Medulla oblongata (tissue), 1 donor: ENCODE measurements at regions not wholly inside any gene's neighbourhood (a gene's known extent, or its start where the extent isn't known, plus 50 kb on each side); places are given as distances from the start of the nearest gene placed in this dataset.

Experiments used
- DNase-seq: peaks from one replicate; pipeline ENCODE4 v3.0.0-alpha.2; 2015; ENCODE audit errors: extremely low spot score

DNA sequence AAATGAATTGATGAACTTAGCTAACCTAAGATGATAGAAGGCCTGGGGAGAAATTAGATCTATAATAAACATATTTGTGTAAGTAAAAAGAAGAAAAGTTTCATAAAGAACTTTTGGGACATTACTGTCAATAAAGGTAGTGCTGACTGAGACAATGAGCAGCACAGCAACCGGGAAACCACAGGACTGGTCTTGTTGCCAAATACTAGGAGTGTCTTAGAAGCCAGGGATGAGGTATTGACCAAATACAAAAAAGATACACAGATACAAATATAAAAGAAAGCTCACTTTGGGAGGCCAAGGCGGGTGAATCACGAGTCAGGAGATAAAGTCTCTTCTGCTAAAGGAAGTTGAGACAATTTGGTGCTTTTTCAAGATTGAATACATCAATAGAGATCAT lies 362.4 kb upstream of the ZNF385D start:
- no peak for DNase-seq

- DNase-seq, result no peak
Measured at GRCh38 chr3:22115581-22115980, 364.6 kb upstream of the ZNF385D start.

- DNase-seq, result no peak
Measured at GRCh38 chr3:22117091-22117490, 366.1 kb upstream of the ZNF385D start.

- DNase-seq, result peak; percentile 60
Measured at GRCh38 chr3:22117751-22118346, 366.8 kb upstream of the ZNF385D start.

- DNase-seq, result no peak
Measured at GRCh38 chr3:22118542-22118941, 367.5 kb upstream of the ZNF385D start.

GRCh38 chr3:22121068-22121701 lies 370.2 kb upstream of the ZNF385D start:
- no peak for DNase-seq

DNA sequence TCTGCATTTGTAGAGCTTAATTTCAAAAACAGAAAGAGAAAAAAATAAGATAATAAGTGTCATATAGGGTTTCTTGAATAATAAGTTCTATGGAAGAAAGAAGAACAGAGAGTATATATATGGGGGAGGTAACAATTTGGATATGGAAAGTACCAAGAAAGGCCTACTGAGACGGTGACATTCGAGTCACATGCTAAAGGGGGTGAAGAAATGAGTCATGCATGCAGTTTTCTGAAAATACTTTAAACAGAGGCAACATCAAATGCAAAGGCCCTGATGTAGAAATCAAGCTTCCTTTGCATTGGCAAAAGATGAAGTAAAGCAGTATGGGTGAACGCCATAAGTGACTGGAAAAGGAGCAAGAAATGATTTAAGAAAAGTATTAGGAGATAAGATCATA lies 371.6 kb upstream of the ZNF385D start:
- DNase-seq, result no peak

GRCh38 chr3:22129101-22129500 lies 378.1 kb upstream of the ZNF385D start:
- no peak for DNase-seq

- DNase-seq, result no peak
Measured at GRCh38 chr3:22141769-22142168, 390.8 kb upstream of the ZNF385D start.

GRCh38 chr3:22147161-22147560 lies 396.2 kb upstream of the ZNF385D start:
- DNase-seq, result no peak

DNA sequence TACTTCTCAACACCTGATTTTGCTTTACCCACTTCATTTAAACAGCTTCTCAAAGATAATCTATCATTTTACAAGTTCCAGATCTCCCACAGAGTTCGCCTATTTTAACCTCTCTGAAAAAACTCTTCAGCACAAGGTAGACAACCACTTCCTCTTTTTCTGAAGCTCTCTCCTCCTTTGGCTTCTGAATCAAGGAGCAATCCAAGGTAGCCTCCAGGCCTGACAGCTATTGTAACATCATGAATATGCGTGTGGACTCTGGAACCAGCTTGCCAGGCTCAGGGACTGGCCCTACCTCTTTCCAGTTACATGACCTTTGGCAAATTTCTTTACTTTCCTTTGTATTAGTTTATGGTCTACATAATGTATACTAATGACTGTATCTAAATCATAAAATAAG lies 405.9 kb upstream of the ZNF385D start:
- DNase-seq, result no peak

DNA sequence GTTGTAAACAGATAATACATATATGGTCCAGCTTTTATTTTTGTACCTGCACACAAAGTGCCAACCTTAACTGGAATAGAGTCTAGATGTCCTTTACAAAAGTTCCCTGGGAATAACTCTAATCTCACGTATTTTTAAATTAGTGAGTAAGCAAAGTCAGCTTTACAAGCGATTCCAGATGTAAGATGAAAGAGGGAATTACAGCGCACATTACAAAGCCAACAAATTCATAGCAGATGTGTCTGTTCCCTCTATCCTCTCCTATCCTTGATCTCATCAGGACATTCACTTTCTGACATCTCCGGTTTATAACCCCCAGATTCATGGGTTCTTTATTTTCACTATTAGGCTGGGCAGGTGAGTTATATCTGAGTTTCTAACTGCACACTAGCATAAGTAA lies 406.8 kb upstream of the ZNF385D start:
- DNase-seq, result no peak

- DNase-seq, result no peak
Measured at GRCh38 chr3:22159004-22159695, 408.1 kb upstream of the ZNF385D start.

GRCh38 chr3:22161315-22161714 lies 410.3 kb upstream of the ZNF385D start:
- DNase-seq, result no peak

DNA sequence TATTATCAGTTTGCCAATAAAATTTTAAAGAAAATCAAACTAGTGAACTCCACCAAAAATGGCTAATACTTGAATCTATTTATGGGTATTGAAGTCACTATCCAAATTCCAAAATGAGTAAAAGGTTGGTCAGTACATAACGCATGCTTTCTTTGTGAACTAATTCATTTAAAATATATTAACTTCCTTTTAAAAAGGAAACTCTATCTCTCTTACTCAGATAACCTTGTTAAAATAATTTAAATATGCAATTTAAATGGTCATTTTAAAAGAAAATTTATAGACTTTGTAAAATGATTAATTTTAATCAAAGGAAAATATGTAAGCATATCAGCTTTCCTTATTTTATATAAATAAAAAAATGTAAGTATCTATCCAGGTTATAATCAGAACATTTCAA lies 419.4 kb upstream of the ZNF385D start:
- DNase-seq, result no peak

DNA sequence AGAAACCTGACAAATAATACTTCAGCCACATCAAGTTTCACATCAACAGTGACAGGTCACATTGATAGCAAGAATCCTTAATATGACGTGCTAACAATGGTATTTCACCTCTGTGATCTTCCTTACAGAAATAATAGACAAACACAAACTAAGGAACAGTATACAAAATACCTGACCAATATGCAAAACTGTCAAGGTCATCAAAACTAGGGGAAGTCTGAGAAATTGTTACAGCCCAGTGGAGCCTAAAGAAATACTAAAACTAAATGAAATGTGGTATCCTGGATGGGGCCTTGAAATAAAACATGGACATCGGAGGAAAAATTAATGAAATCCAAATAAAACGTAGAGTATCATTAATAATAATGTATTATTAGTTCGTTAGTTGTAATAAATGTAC lies 422.0 kb upstream of the ZNF385D start:
- DNase-seq, result no peak

DNA sequence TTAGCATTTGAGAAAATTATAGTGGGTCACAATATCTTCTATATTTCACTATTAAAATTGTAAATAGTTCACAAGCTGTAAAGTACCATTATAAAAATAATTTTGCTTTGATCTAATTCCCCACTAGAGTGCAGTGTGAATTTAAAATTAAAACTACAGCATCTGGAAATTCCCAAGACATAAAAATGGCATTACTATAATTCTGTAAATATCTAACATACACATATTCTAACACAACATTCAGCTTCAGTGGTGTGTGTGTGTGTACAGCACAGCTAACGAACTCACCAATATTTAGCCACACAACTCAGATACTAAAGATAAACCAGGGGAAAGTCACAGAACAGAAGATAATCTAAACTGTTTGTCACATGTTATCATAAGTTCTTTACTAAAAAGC lies 424.9 kb upstream of the ZNF385D start:
- no peak for DNase-seq

DNA sequence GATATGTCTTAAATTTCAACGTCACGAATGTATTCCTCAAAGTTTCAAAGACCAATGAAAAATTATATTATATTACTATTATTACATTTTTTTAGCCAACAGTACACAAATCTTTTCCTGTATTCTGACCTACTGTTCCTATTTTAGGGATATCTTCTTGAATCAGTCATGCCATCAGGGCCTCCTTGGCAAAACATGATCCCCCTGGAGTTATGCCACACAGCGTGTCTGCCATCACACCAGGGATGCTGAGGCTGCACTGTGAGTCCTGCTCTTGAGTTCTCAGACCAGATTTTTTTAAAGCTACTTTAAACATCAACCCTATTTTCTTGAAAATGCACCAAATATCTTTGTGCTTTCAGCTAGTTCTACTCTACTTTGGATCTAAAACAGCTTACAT lies 425.9 kb upstream of the ZNF385D start:
- no peak for DNase-seq

DNA sequence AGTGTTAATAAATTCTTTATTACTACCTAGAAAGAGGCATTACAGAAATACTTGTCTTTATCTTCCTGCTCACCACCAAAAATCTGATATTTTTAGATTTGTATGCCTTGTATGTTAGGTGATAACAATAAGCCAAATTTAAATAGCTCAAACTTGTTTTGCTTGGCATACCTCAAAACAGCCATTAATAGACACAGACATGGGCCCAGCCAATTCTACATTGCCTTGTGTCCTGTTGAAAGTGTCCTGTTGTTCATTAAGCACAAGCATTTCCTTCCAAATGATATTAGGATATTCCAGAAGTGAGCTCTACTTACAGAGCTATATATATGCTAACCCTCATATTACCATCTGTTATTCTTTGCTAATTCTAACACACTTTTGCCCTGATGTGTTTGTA lies 438.6 kb upstream of the ZNF385D start:
- DNase-seq, result no peak

GRCh38 chr3:22199095-22199494 lies 448.1 kb upstream of the ZNF385D start:
- DNase-seq, result no peak

DNA sequence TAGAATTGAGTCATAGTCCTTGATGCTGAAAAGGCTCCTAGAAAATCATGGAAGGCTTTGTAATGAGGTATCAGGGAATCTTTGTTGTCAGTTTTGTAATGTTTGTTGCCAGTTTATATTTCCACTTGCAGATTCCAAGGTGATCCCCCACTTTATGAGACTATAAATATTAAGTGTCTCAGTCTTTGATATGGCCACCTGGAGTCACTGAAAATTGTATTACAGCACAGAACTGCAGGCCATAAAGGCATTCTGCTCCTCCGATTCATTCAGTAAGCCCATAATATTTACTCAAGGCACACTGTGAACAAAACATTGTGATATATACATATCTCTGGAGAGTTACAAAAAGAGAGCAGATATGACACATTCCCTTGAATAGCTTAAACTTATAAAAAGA lies 457.8 kb upstream of the ZNF385D start:
- no peak for DNase-seq

DNA sequence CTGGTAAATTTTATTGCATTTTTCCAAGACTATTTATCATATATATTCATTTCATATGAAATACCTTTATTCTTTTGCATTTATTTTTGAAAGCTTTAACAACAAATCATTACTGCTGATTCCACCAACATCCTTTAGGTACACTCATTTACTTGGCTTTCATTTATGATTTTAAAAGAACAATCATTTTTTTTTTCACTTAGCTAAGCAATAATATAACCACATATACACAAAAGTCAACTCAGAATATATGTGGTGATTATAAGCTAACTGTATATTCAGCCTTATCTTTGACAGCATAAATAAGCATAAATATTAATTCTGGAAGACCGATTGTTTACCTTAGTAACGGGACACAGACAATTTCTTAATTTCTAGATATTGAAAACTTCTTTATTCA lies 458.6 kb upstream of the ZNF385D start:
- DNase-seq, result no peak

GRCh38 chr3:22210693-22211092 lies 459.7 kb upstream of the ZNF385D start:
- no peak for DNase-seq
